WTC11 (cell line): ENCODE measurements at regions not wholly inside any gene's neighbourhood (a gene's known extent, or its start where the extent isn't known, plus 50 kb on each side); places are given as distances from the start of the nearest gene placed in this dataset.

Experiments used
- ATAC-seq: fragments of 200-7000 bp; cut with Tn5 transposase; 2 replicates; pipeline ENCODE4 v1.10.0; 2021; ENCODE audit warnings: mild to moderate bottlenecking, moderate library complexity
- CTCF ChIA-PET: fragments of 300-600 bp; sonication (Branson Sonifier 250); formaldehyde crosslinking; loops from one replicate; lab custom pipeline; 2021; ENCODE audit warnings: antibody characterized with exemption; lab: Charles Lee
- POLR2A ChIA-PET: fragments of 350-600 bp; sonication (Branson Sonifier 250); formaldehyde crosslinking; loops from one replicate; lab custom pipeline; 2021; ENCODE audit warnings: antibody characterized with exemption; lab: Charles Lee
- DNase-seq: peaks from one replicate; pipeline ENCODE4 v3.0.0; 2021; ENCODE audit warnings: low spot score
- H3K27ac Mint-ChIP-seq: 2 replicates; pipeline ENCODE4 v1.8.0; 2021; ENCODE audit warnings: mixed read lengths
- H3K27me3 Mint-ChIP-seq: 2 replicates; pipeline ENCODE4 v1.8.0; 2021; ENCODE audit warnings: low read depth, mild to moderate bottlenecking, moderate library complexity, mixed read lengths
- H3K36me3 Mint-ChIP-seq: 2 replicates; pipeline ENCODE4 v1.8.0; 2021; ENCODE audit warnings: mixed read lengths
- H3K4me1 Mint-ChIP-seq: 2 replicates; pipeline ENCODE4 v1.8.0; 2022; ENCODE audit warnings: mixed read lengths
- H3K4me3 Mint-ChIP-seq: 2 replicates; pipeline ENCODE4 v1.8.0; 2021; ENCODE audit warnings: mild to moderate bottlenecking, moderate library complexity, mixed read lengths
- H3K9me3 Mint-ChIP-seq: 2 replicates; pipeline ENCODE4 v1.8.0; 2021; ENCODE audit warnings: mixed read lengths
- ATF1 ChIP-seq: sonication (generic); formaldehyde crosslinking; IDR thresholded peaks from 2 replicates; pipeline ENCODE4 v1.8.1; 2023; ENCODE audit warnings: mild to moderate bottlenecking, moderate library complexity, missing genetic modification reagents
- ATF3 ChIP-seq: sonication (generic); formaldehyde crosslinking; conservative IDR thresholded peaks from 2 replicates; pipeline ENCODE4 v1.8.1; 2022; ENCODE audit warnings: mild to moderate bottlenecking, missing genetic modification reagents
- CDX4 ChIP-seq: fragments of 250-450 bp; sonication (Bioruptor Pico); IDR thresholded peaks from 2 replicates; pipeline ENCODE4 v1.9.0; 2021; ENCODE audit warnings: moderate library complexity, mild to moderate bottlenecking, inconsistent platforms, borderline replicate concordance
- FOXK1 ChIP-seq: sonication (generic); formaldehyde crosslinking; IDR thresholded peaks from 2 replicates; pipeline ENCODE4 v1.8.0; 2022; ENCODE audit warnings: mild to moderate bottlenecking, moderate library complexity, missing genetic modification reagents
- FOXP1 ChIP-seq: sonication (generic); formaldehyde crosslinking; IDR thresholded peaks from 2 replicates; pipeline ENCODE4 v1.8.0; 2022; ENCODE audit warnings: missing genetic modification reagents, mild to moderate bottlenecking, moderate library complexity, borderline replicate concordance
- FOXP4 ChIP-seq: sonication (generic); formaldehyde crosslinking; IDR thresholded peaks from 2 replicates; pipeline ENCODE4 v1.8.0; 2022; ENCODE audit warnings: mild to moderate bottlenecking, missing genetic modification reagents
- JAZF1 ChIP-seq: fragments of 250-450 bp; sonication (Bioruptor Pico); IDR thresholded peaks from 2 replicates; pipeline ENCODE4 v1.9.0; 2021; ENCODE audit warnings: moderate library complexity, mild to moderate bottlenecking, inconsistent platforms
- NR1H2 ChIP-seq: sonication (generic); formaldehyde crosslinking; IDR thresholded peaks from 2 replicates; pipeline ENCODE4 v1.9.0; 2021; ENCODE audit warnings: mild to moderate bottlenecking, moderate library complexity, missing genetic modification reagents
- RORB ChIP-seq: fragments of 250-450 bp; sonication (Bioruptor Pico); IDR thresholded peaks from 2 replicates; pipeline ENCODE4 v1.9.0; 2021; ENCODE audit warnings: mild to moderate bottlenecking
- TEAD1 ChIP-seq: sonication (generic); formaldehyde crosslinking; IDR thresholded peaks from 2 replicates; pipeline ENCODE4 v1.8.0; 2022; ENCODE audit warnings: mild to moderate bottlenecking, missing genetic modification reagents
- TEAD4 ChIP-seq: sonication (generic); formaldehyde crosslinking; IDR thresholded peaks from 2 replicates; pipeline ENCODE4 v1.8.0; 2022; ENCODE audit warnings: mild to moderate bottlenecking, missing genetic modification reagents
- ZNF121 ChIP-seq: sonication (generic); formaldehyde crosslinking; IDR thresholded peaks from 2 replicates; pipeline ENCODE4 v1.8.0; 2023; ENCODE audit warnings: missing genetic modification reagents
- ZNF138 ChIP-seq: sonication (generic); formaldehyde crosslinking; conservative IDR thresholded peaks from 2 replicates; pipeline ENCODE4 v1.8.1; 2022; ENCODE audit warnings: mild to moderate bottlenecking, moderate library complexity, missing genetic modification reagents
- ZNF219 ChIP-seq: sonication (generic); formaldehyde crosslinking; IDR thresholded peaks from 2 replicates; pipeline ENCODE4 v1.8.0; 2023; ENCODE audit warnings: missing genetic modification reagents, mild to moderate bottlenecking, borderline replicate concordance
- ZNF416 ChIP-seq: fragments of 250-450 bp; sonication (Bioruptor Pico); IDR thresholded peaks from 2 replicates; pipeline ENCODE4 v1.9.0; 2021; ENCODE audit warnings: mild to moderate bottlenecking, inconsistent platforms
- TF ChIP-seq, protein P1 (sequence below): sonication (generic); formaldehyde crosslinking; IDR thresholded peaks from 2 replicates; pipeline ENCODE4 v1.8.1; 2022; ENCODE audit warnings: missing genetic modification reagents, borderline replicate concordance
- TF ChIP-seq, protein P2 (sequence below): fragments of 250-450 bp; sonication (Bioruptor Pico); IDR thresholded peaks from 2 replicates; pipeline ENCODE4 v1.8.0; 2021; ENCODE audit warnings: mild to moderate bottlenecking
- TF ChIP-seq, protein P3 (sequence below): sonication (generic); formaldehyde crosslinking; IDR thresholded peaks from 2 replicates; pipeline ENCODE4 v1.8.1; 2022; ENCODE audit warnings: mild to moderate bottlenecking, missing genetic modification reagents, moderate library complexity, borderline replicate concordance
- TF ChIP-seq, protein P4 (sequence below): sonication (generic); formaldehyde crosslinking; IDR thresholded peaks from 2 replicates; pipeline ENCODE4 v1.8.1; 2023; ENCODE audit warnings: mild to moderate bottlenecking, missing genetic modification reagents, moderate library complexity
- TF ChIP-seq, protein P5 (sequence below): sonication (generic); formaldehyde crosslinking; IDR thresholded peaks from 2 replicates; pipeline ENCODE4 v1.8.1; 2023; ENCODE audit warnings: mild to moderate bottlenecking, missing genetic modification reagents

- no peaks in the 10 kb centered on the region for H3K27me3 Mint-ChIP-seq
- ATAC-seq = no peak
- CTCF ChIA-PET = no interaction called here
These were observed 1431.6 kb downstream of the CDH11 start for GRCh38 chr16:63690267-63690666.

DNA sequence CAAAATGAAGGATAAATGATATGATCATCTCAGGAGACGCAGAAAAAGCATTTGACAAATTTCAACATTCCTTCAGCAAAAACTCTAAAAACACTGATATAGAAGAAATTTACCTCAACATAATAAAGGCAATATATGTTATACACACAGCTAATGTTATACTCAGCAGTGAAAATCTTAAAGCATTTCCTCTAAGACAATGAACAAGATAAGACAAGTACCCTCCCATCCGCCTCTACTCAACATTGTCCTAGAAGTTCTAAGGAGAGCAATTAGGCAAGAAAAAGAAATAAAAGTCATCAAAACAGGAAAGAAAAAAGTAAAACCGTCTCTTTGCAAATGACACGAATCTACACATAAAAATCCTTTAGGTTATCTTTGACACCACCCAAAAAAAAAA lies 1432.8 kb downstream of the CDH11 start:
- ATAC-seq = no peak
- H3K27ac Mint-ChIP-seq = no peak overlapping the region
- ChIA-PET CTCF (no interaction called here), POLR2A (no interaction called here)
- H3K27me3 Mint-ChIP-seq = no peaks in the 10 kb centered on the region
- peaks cover 2% of the 10 kb centered on the region; the same call in 1 of the 2 replicates for H3K36me3 Mint-ChIP-seq
- peaks cover 8% of the 10 kb centered on the region for H3K9me3 Mint-ChIP-seq
- no peak for DNase-seq
- no peak overlapping the region for H3K4me3 Mint-ChIP-seq
- H3K4me1 Mint-ChIP-seq = peaks cover 4% of the 10 kb centered on the region
- TF ChIP-seq FOXK1 = no peak
- no peak for TF ChIP-seq FOXP1 (CRISPR knock-in tag)
- TF ChIP-seq ZNF121 (CRISPR knock-in tag) = no peak
- TF ChIP-seq ZNF138 (CRISPR knock-in tag) = no peak
- TF ChIP-seq, protein P1, sequence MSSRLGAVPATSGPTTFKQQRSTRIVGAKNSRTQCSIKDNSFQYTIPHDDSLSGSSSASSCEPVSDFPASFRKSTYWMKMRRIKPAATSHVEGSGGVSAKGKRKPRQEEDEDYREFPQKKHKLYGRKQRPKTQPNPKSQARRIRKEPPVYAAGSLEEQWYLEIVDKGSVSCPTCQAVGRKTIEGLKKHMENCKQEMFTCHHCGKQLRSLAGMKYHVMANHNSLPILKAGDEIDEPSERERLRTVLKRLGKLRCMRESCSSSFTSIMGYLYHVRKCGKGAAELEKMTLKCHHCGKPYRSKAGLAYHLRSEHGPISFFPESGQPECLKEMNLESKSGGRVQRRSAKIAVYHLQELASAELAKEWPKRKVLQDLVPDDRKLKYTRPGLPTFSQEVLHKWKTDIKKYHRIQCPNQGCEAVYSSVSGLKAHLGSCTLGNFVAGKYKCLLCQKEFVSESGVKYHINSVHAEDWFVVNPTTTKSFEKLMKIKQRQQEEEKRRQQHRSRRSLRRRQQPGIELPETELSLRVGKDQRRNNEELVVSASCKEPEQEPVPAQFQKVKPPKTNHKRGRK (CRISPR knock-in tag) = no peak
- TF ChIP-seq, protein P2, sequence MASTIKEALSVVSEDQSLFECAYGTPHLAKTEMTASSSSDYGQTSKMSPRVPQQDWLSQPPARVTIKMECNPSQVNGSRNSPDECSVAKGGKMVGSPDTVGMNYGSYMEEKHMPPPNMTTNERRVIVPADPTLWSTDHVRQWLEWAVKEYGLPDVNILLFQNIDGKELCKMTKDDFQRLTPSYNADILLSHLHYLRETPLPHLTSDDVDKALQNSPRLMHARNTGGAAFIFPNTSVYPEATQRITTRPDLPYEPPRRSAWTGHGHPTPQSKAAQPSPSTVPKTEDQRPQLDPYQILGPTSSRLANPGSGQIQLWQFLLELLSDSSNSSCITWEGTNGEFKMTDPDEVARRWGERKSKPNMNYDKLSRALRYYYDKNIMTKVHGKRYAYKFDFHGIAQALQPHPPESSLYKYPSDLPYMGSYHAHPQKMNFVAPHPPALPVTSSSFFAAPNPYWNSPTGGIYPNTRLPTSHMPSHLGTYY (CRISPR knock-in tag) = no peak
- TF ChIP-seq, protein P3, sequence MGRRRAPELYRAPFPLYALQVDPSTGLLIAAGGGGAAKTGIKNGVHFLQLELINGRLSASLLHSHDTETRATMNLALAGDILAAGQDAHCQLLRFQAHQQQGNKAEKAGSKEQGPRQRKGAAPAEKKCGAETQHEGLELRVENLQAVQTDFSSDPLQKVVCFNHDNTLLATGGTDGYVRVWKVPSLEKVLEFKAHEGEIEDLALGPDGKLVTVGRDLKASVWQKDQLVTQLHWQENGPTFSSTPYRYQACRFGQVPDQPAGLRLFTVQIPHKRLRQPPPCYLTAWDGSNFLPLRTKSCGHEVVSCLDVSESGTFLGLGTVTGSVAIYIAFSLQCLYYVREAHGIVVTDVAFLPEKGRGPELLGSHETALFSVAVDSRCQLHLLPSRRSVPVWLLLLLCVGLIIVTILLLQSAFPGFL (CRISPR knock-in tag) = no peak
- TF ChIP-seq, protein P4, sequence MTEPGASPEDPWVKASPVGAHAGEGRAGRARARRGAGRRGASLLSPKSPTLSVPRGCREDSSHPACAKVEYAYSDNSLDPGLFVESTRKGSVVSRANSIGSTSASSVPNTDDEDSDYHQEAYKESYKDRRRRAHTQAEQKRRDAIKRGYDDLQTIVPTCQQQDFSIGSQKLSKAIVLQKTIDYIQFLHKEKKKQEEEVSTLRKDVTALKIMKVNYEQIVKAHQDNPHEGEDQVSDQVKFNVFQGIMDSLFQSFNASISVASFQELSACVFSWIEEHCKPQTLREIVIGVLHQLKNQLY = no peak
- no peak for TF ChIP-seq ATF1 (CRISPR knock-in tag)

More at GRCh38 chr16:63690267-63690666, 1431.6 kb downstream of the CDH11 start:
- no peak overlapping the region for H3K27ac Mint-ChIP-seq
- POLR2A ChIA-PET = no interaction called here
- no peak overlapping the region for H3K4me3 Mint-ChIP-seq
- peaks cover 2% of the 10 kb centered on the region; the same call in 1 of the 2 replicates for H3K36me3 Mint-ChIP-seq
- H3K9me3 Mint-ChIP-seq = peaks cover 11% of the 10 kb centered on the region
- DNase-seq = no peak
- TF ChIP-seq, protein P1 (CRISPR knock-in tag) = no peak
- TF ChIP-seq, protein P4 = no peak
- no peak for TF ChIP-seq FOXP4 (CRISPR knock-in tag)
- TF ChIP-seq RORB (CRISPR knock-in tag) = no peak
- no peak for TF ChIP-seq JAZF1 (CRISPR knock-in tag)
- TF ChIP-seq CDX4 = no peak
- TF ChIP-seq ZNF416 (CRISPR knock-in tag) = no peak
- TF ChIP-seq, protein P5, sequence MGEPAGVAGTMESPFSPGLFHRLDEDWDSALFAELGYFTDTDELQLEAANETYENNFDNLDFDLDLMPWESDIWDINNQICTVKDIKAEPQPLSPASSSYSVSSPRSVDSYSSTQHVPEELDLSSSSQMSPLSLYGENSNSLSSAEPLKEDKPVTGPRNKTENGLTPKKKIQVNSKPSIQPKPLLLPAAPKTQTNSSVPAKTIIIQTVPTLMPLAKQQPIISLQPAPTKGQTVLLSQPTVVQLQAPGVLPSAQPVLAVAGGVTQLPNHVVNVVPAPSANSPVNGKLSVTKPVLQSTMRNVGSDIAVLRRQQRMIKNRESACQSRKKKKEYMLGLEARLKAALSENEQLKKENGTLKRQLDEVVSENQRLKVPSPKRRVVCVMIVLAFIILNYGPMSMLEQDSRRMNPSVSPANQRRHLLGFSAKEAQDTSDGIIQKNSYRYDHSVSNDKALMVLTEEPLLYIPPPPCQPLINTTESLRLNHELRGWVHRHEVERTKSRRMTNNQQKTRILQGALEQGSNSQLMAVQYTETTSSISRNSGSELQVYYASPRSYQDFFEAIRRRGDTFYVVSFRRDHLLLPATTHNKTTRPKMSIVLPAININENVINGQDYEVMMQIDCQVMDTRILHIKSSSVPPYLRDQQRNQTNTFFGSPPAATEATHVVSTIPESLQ (CRISPR knock-in tag) = no peak
- no peak for TF ChIP-seq ZNF219 (CRISPR knock-in tag)
- no peak for TF ChIP-seq ATF3 (CRISPR knock-in tag)
- TF ChIP-seq TEAD4 (CRISPR knock-in tag) = no peak
- no peak for TF ChIP-seq FOXK1
- no peak for TF ChIP-seq NR1H2 (CRISPR knock-in tag)
- TF ChIP-seq TEAD1 (CRISPR knock-in tag) = no peak
- H3K4me1 Mint-ChIP-seq = no peaks in the 10 kb centered on the region
